GM20000 (cell line): ENCODE measurements at regions not wholly inside any gene's neighbourhood (a gene's known extent, or its start where the extent isn't known, plus 50 kb on each side); places are given as distances from the start of the nearest gene placed in this dataset.

Experiments
- DNase-seq: peaks from one replicate; pipeline ENCODE4 v3.0.0; 2012; ENCODE audit warnings: low spot score
- CTCF ChIP-seq: IDR thresholded peaks from 2 replicates; pipeline ENCODE4 v1.5.1; 2012; ENCODE audit warnings: mild to moderate bottlenecking, control low read depth; ENCODE audit errors: extremely low read depth, missing control alignments

GRCh38 chr2:57539761-57540160, 506.8 kb upstream of the VRK2 start:
- no peak for DNase-seq
- TF ChIP-seq CTCF = no peak

GRCh38 chr2:57542081-57542480, 504.5 kb upstream of the VRK2 start:
- no peak for TF ChIP-seq CTCF
- DNase-seq = no peak

DNA sequence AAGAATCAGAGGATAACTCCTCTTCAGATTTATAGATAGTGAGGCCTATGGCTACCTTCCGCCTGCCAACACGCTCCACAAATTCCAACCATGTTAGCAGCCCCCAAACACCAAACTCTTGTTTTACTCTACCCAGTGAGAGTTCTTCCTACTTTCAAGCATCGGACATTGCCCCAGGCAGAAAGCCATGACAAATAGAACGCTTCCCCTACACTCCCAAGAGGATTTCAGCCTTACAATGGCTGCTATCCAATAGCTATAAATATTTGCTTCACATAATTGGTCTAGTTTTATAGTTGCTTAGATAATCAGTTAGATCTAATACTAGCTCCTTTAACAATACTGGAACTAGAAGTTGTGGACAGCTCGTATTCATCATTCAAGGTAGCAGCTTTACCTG, 503.4 kb upstream of the VRK2 start:
- no peak for DNase-seq
- TF ChIP-seq CTCF = no peak

DNA sequence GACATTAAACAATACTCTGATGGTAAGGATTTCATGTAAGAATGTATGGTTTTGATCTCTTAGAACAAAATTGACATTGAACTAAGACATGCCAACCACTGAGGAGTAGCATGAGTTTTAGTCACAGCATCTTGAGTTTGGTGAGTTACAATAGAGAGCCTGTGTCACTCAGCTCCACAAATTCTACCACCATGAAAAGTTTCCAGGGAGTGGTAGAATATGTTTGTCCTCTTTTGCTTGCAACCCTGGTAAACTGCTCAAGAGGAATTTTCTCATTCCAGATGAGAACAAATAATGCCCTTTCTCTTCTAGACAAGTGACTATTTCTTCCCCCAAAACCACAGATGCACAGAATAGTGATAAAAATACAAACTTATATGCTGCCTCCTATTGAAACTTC, 502.0 kb upstream of the VRK2 start:
- DNase-seq = no peak
- no peak for TF ChIP-seq CTCF

DNA sequence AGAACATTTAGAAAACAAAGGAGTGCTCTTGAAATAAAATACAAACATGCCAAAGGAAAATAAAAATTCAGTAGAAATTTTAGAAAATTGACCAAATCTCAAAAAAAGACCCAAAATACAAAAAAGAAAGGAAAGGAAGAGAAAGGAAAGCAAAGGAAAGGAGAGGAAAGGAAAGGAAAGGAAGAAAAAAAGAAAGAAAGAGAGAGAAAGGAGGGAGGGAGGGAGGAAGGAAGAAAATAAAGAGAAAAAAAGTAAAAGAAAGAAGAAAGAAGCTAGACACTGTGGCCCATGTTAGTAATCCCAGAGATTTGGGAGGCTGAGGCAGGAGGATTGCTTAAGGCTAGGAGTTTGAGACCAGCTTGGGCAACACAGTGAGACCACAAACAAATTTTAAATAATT, 500.1 kb upstream of the VRK2 start:
- TF ChIP-seq CTCF = no peak
- no peak for DNase-seq

- peak; percentile 10 for DNase-seq
- peak; percentile 38 for TF ChIP-seq CTCF
Measured at GRCh38 chr2:57549642-57550102, 496.9 kb upstream of the VRK2 start.

DNA sequence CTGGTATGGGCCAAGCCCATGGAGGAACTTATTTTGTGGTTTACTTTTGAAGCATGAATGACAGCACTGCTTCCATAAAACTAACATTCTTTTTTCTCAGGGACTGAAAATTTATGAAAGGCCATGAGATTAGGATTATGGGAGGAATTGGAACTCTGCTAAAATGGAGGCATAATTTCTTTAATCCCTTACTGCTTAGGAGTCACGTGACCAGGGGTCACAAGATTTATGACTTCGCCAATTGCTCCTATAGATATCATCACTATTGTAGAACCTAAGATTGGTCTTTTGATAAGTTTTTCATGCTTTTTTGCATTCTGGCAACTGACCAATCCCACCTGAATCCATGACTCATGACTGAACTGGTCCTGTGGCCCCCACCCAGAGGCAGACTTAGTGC, 495.7 kb upstream of the VRK2 start:
- no peak for DNase-seq
- TF ChIP-seq CTCF = no peak

- TF ChIP-seq CTCF = no peak
- DNase-seq = no peak
Measured at GRCh38 chr2:57552885-57553284, 493.7 kb upstream of the VRK2 start.
